NCI-H82 treated with DMSO at 0.1 percent for 48 hours (cell line): ENCODE measurements at regions not wholly inside any gene's neighbourhood (a gene's known extent, or its start where the extent isn't known, plus 50 kb on each side); places are given as distances from the start of the nearest gene placed in this dataset.
A peak's percentile ranks its signal among the peaks of the same experiment; 100 is the strongest.

ENCODE experiments used
- DNase-seq: peaks from one replicate; lab custom pipeline; 2025; ENCODE audit not compliant: unreplicated experiment; lab: John Stamatoyannopoulos, UW

DNA sequence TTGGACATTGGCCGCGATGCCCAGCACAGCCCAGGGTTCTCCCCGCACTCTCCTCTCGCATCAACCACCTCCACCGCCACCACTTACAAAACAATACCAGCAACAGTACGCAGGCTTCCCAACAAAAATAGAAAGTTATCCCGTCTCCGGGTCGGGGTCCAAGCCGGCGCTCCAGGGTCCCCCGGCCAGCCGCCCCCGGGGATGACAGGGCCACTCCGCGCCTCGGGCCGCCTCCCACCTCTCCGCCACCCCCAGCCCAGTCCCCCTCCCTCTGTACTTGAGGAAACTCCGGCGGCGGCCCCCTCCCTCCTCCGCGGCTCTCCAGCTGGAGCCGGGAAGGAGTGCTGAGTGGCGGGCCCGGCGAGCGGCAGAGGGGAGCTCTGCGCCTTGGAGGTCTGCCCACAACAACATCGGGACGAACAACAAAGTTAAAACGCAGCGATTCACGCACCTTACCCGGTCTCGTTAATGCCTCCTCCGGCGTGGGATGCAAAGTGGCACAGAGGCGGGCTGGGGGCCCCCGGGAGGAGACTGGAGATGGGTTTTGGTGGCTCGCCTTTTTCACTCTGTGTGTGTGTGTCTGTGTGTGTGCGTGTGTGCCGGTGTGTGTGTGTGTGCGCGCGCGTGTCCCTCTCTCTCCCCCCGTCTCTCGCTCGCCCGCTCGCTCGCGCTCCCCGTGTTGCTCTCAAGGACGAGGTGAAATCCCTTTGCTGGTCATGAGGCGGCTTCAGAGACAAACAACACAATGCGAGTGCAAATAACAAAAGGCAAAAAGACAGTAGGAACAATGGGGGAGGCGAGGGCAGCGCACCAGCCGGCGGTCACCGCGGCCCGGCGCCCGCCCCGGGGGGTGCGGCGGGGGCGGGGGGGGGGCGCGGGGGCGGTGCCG, 386.8 kb downstream of the BCAT1 start:
- peak; percentile 80 for DNase-seq

- peak; percentile 62 for DNase-seq
Measured at GRCh38 chr12:24561411-24561871, 387.5 kb downstream of the BCAT1 start.

DNA sequence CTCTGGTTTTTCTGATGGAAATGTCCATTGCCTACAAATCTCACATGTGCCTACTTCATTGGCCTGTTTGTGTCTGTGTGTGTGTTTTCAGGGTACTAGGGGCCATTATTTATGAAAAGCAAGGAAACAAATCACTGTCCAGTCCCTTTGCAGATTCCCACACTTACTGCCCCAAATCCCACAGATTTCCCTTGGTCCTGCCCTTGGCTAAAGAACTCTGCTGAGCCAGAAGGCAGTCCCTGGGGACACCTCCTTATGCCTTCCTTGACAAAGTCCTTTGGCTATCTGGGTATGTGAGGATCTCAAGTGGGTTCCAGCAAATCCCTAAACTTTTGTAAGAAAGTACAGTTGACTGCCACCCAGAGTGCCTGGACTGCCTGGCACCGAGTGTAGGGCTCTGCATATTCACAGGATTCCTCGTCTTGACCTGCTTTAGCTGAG, 388.1 kb downstream of the BCAT1 start:
- peak; percentile 59 for DNase-seq

DNA sequence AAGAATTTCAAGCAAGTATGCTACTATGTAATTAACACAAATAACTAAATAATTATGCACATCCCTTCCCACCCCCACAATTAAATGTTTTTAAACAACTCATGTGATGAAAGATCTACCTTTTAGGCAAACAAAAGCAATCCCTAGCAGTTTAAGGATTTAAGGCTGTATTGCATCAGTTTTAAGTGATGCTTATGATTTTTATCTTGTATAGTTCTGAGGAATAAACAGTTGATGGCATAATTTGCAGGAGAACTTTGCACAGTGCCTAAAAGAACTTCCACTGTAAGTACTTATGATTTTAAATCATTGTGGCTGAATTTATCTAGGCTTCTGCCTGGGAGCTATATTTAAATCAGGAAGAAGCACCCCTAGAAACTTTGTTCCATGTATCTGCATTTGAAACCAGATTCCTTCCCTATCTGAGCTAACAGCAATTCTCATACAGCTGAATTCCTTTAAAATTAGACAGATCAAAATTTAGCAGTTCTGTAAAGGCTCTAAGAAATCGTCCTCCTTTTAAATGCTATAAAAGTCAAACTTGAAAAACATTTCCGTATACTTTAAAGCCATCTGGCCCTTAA, 388.6 kb downstream of the BCAT1 start:
- DNase-seq = peak; percentile 67

DNA sequence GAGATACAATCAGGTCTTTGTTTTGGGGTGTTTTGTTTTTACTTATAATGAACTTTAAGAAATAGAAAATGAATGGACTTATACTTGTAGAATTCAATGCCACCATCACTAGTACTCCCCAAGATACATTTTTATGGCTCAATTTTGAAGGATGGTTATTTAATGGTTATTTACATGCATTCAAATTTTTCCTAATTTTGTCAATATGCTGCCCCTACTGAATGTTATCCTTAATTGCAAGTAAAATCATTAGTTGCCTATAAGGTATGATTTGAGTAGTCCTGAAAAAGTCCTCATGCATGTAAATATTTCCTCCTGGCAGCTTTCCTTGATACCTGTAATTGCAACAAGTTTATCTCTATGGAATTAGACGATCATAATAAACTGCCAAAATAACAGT, 391.2 kb downstream of the BCAT1 start:
- no peak for DNase-seq

DNA sequence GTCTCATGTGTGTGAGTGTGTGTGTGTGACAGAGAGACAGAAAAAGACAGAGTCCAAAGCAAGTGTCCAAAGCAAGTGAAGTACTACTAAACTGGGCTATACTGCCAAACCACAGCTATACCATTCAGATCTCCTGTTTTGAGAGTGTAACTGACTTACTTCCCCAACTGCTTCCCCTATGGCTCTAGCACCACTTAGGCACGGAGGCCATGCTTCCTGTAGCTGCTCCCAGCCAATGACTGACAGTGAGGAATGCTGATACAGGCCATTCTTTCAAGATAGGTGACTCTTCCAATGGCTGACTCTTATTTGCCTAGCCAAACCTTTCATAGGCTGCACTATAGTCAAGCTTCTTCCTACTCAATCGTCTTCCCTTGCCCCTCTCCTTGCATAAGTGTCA, 393.2 kb downstream of the BCAT1 start:
- no peak for DNase-seq

- DNase-seq = no peak
Measured at GRCh38 chr12:24554612-24555295, 394.1 kb downstream of the BCAT1 start.

- DNase-seq = no peak
Measured at GRCh38 chr12:24553259-24553658, 395.6 kb downstream of the BCAT1 start.

DNA sequence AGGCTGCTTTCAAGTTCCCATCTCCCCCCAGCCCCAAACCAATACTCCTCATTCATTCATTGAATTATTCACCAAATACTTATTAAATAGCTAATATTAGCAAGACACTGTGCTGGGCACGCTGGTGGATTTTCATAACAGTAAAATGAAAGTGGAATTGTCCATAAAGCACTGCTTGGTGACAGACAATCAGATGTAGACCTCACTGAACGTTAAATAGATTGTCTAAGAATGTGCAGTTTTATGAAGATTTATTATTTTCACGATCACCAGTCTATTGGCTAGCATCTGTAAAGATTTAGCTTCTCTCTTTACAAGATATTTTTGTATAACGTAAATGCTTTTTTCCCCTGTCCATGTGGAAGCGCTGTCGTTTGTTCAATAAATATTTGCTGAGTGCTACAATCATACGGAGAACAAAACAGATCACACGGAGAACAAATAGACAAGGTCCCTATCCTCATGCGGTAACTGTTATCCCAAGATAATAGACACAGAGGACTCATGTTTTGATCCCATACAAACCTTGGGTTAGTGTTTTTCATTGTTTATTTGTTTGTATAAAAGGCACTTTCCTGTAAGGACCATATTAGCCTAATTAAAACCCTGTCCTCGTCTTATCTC, 397.6 kb downstream of the BCAT1 start:
- DNase-seq = no peak

GRCh38 chr12:24550609-24551008, 398.3 kb downstream of the BCAT1 start:
- no peak for DNase-seq

- no peak for DNase-seq
Measured at GRCh38 chr12:24546661-24547060, 402.2 kb downstream of the BCAT1 start.

- no peak for DNase-seq
Measured at GRCh38 chr12:24546084-24546483, 402.8 kb downstream of the BCAT1 start.

- DNase-seq = no peak
Measured at GRCh38 chr12:24544368-24544767, 404.5 kb downstream of the BCAT1 start.

GRCh38 chr12:24541193-24541871, 407.6 kb downstream of the BCAT1 start:
- DNase-seq = no peak

DNA sequence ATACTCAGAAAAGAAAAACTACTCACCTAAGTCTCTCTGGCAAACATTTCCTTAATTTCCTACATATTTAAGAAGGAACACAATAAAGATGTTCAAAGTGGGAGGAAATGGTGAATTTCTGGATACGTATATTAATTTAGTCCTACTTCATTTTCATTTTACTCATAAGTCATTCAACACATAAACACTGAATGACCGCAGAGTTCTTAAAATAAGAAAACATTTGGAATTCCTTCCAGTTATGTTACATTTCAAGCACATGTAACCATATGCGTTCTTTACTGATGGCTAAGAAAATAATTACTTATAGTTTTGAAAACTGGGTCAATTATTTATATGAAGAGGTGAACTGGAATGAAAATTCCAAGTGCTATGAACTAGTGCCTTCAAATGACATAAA, 409.3 kb downstream of the BCAT1 start:
- DNase-seq = no peak

- no peak for DNase-seq
Measured at GRCh38 chr12:24537083-24537860, 411.6 kb downstream of the BCAT1 start.

DNA sequence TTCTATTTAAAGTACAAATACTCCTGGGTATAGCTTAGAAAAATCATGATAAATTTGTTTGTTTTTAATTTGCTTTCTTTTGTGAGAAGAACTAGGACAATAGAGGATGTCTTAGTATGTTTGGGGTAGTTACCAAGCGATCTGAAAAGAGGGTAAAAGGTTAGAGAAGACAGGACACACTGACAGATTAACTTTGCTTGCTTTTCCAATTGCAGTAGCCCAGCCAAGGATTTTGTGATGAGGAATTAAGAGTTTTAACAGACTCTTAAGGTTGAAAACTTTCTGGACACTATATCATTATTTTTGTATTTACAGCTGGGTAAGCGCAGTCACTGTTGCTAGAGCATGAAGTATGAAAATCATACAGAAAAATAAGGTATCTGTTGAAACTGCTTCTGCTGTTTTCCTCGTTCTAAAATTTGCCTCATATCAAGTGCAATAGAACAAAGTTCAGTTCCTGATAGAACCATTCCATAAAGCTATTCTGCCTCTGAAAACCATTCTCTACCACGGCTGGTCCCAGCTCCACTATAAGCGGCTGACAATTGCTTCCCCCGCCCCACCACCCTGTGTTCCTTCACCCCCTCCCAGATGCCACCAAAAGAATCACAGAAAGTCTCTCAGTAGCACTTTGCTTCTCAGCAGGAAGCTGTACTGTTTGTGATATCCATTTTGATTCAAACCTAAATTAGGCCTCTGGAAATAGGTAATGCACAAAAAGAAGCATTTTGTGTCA, 413.4 kb downstream of the BCAT1 start:
- no peak for DNase-seq

- DNase-seq = no peak
Measured at GRCh38 chr12:24534622-24535021, 414.3 kb downstream of the BCAT1 start.

DNA sequence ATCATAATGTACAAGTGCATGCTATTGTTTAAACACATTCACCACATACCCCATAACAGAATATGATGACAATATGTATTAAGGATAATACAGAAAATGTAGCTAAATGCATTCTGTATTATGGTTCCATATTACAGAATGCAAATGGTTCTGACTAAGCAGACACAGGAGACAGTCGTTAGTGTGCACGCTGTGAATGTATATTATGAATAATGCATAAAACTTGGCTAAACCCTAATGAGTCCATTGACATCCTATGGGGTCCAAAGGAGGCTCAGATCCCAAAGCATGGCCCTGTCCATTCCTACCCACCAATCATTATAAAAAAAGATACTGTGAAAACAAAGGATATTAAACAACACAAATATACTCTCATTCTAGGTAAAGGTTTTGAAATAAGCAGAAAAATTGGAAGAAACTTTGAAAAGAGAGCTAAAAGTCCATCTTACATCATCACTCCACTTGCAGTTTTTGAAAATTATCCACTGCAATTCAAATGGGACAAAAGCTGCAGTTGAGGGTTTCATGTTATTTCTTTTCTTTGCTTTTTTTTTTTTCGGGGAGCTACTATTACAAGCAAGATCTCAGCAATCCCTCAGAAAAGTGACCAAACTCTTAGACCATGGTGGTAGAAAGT, 415.1 kb downstream of the BCAT1 start:
- no peak for DNase-seq
